ENCODE measurements at regions not wholly inside any gene's neighbourhood (a gene's known extent, or its start where the extent isn't known, plus 50 kb on each side); places are given as distances from the start of the nearest gene placed in this dataset.
A peak's percentile ranks its signal among the peaks of the same experiment; 100 is the strongest.
"Not testable (repeated sequence)": the region's sequence is repeated elsewhere in the genome, so short reads cannot be mapped to it uniquely, and the experiment has no call there.

DNA sequence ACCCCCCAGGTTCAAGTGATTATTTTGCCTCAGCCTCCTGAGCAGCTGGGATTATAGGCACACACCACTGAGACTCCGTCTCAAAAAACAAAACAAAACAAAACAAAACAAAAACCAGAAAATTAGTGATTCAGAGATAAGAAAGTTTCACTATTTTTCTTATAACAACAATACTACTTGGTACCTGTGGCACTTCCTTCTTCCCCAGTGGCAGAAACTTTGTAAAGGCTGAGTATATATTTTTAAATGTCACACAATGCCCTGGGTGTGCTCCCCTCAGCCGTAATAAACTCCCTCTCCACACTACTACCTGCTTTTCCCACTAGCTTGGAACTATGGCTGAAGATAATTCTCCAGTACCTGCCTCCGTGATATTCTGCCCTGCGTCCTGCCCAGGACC lies 177.7 kb upstream of the TTC14 start:
- not testable (repeated sequence) for H2AFZ ChIP-seq (ENCODE audit: insufficient read depth, low read length, poor library complexity); H4K12ac ChIP-seq (ENCODE audit: low read depth, low read length); H3K36me3 ChIP-seq (ENCODE audit: control insufficient read depth in 1 of 2, insufficient read depth in 2 of 2, low read length in 2 of 2); H2AK5ac ChIP-seq (ENCODE audit: low read length); H4K8ac ChIP-seq (ENCODE audit: low read depth, low read length); H3K4me3 ChIP-seq (ENCODE audit: low read depth, low read length); H3K27me3 ChIP-seq (ENCODE audit: insufficient read depth, low read length); H3K14ac ChIP-seq (ENCODE audit: low read length); DNase-seq; H3K4me1 ChIP-seq (ENCODE audit: control insufficient read depth in 1 of 2, insufficient read depth in 2 of 2, low read length in 2 of 2); H3K9me3 ChIP-seq (ENCODE audit: insufficient read depth, low read depth, low read length); H4K91ac ChIP-seq (ENCODE audit: low read depth, low read length); H2BK12ac ChIP-seq (ENCODE audit: low read length); H2BK5ac ChIP-seq (ENCODE audit: low read depth, low read length, poor library complexity); H3K79me2 ChIP-seq (ENCODE audit: control insufficient read depth, insufficient read depth, low read length, poor library complexity); H3K23ac ChIP-seq (ENCODE audit: low read length); H3K79me1 ChIP-seq (ENCODE audit: low read length); H3K4ac ChIP-seq (ENCODE audit: low read depth, low read length); H3K18ac ChIP-seq (ENCODE audit: low read length); H3K27ac ChIP-seq (ENCODE audit: low read depth, low read length); H2BK120ac ChIP-seq (ENCODE audit: insufficient read depth, low read length, poor library complexity)
- Histone ChIP-seq H3K4me2 (ENCODE audit: low read length) (peak overlapping the region; percentile 14), H3K9ac (ENCODE audit: low read length) (peak overlapping the region; percentile 47)
- no CpG with 5 or more reads among the region's 4 CpGs for WGBS (ENCODE audit: extremely low coverage, insufficient coverage, insufficient read length)

DNA sequence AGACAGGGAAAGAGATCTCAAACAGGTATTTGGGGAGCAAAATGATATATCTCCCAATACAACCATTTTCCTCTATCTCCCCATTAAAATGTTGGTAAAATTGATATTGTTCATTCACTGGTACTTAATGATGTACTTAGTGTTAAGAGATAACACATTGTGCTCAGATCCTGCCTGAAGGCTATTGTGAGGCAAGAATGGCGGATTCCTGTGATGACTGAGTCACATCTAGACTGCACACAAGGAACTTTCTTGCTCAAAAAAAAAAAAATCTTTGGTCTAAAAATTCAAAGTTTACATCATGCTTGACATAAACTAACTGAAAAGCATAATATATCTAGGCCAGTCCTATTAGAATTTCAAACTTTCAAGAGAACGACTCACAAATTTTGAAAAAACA lies 171.1 kb upstream of the TTC14 start:
- H3K4ac ChIP-seq (ENCODE audit: low read depth, low read length) = no peak overlapping the region
- no peak overlapping the region for H4K12ac ChIP-seq (ENCODE audit: low read depth, low read length)
- no peak overlapping the region for H4K91ac ChIP-seq (ENCODE audit: low read depth, low read length)
- H2BK12ac ChIP-seq (ENCODE audit: low read length) = no peak overlapping the region
- no peaks in the 10 kb centered on the region for H3K9me3 ChIP-seq (ENCODE audit: insufficient read depth, low read depth, low read length)
- DNase-seq = peak in 1 of 2 donors; percentile 30
- no peak overlapping the region for H3K9ac ChIP-seq (ENCODE audit: low read length)
- H3K79me1 ChIP-seq (ENCODE audit: low read length) = no peaks in the 10 kb centered on the region
- no peak overlapping the region for H2AK5ac ChIP-seq (ENCODE audit: low read length)
- H2AFZ ChIP-seq (ENCODE audit: insufficient read depth, low read length, poor library complexity) = no peak overlapping the region
- no peak overlapping the region for H3K18ac ChIP-seq (ENCODE audit: low read length)
- no peak overlapping the region for H3K27ac ChIP-seq (ENCODE audit: low read depth, low read length)
- no peaks in the 10 kb centered on the region for H3K79me2 ChIP-seq (ENCODE audit: control insufficient read depth, insufficient read depth, low read length, poor library complexity)
- H3K36me3 ChIP-seq (ENCODE audit: control insufficient read depth in 1 of 2, insufficient read depth in 2 of 2, low read length in 2 of 2) = no peaks in the 10 kb centered on the region
- no peak overlapping the region for H3K14ac ChIP-seq (ENCODE audit: low read length)
- H4K8ac ChIP-seq (ENCODE audit: low read depth, low read length) = no peak overlapping the region
- H3K23ac ChIP-seq (ENCODE audit: low read length) = no peak overlapping the region
- H3K4me3 ChIP-seq (ENCODE audit: low read depth, low read length) = no peak overlapping the region
- no CpG with 5 or more reads among the region's 2 CpGs for WGBS (ENCODE audit: extremely low coverage, insufficient coverage, insufficient read length)
- H3K27me3 ChIP-seq (ENCODE audit: insufficient read depth, low read length) = no peaks in the 10 kb centered on the region
- H2BK120ac ChIP-seq (ENCODE audit: insufficient read depth, low read length, poor library complexity) = no peak overlapping the region
- H3K4me2 ChIP-seq (ENCODE audit: low read length) = no peak overlapping the region
- H3K4me1 ChIP-seq (ENCODE audit: control insufficient read depth in 1 of 2, insufficient read depth in 2 of 2, low read length in 2 of 2) = no peaks in the 10 kb centered on the region
- no peak overlapping the region for H2BK5ac ChIP-seq (ENCODE audit: low read depth, low read length, poor library complexity)

DNA sequence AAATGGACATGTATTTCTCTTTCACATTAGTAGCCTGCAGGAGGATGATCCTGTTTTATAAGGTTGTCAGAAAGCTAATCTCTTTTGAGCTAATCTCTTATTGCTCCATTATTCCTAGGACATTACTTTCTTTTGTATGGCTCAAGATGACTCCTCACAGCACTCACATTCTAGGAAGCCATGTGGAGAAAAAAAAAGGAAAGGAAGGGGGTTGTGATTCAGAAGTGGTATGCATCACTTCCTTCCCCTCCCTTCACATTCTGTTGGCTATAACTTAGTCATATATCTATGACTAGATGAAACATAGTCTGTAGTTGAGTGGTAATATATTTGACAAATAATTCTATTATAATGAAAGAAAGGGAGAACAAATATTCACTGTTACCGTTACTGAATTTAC lies 168.8 kb upstream of the TTC14 start:
- Histone ChIP-seq H3K27ac (ENCODE audit: low read depth, low read length) (no peak overlapping the region), H3K14ac (ENCODE audit: low read length) (no peak overlapping the region), H3K4me1 (ENCODE audit: control insufficient read depth in 1 of 2, insufficient read depth in 2 of 2, low read length in 2 of 2) (no peaks in the 10 kb centered on the region), H3K9me3 (ENCODE audit: insufficient read depth, low read depth, low read length) (no peaks in the 10 kb centered on the region), H3K9ac (ENCODE audit: low read length) (no peak overlapping the region), H2AFZ (ENCODE audit: insufficient read depth, low read length, poor library complexity) (no peak overlapping the region), H2BK120ac (ENCODE audit: insufficient read depth, low read length, poor library complexity) (no peak overlapping the region), H2BK5ac (ENCODE audit: low read depth, low read length, poor library complexity) (no peak overlapping the region), H3K36me3 (ENCODE audit: control insufficient read depth in 1 of 2, insufficient read depth in 2 of 2, low read length in 2 of 2) (no peaks in the 10 kb centered on the region), H4K8ac (ENCODE audit: low read depth, low read length) (no peak overlapping the region), H3K4me3 (ENCODE audit: low read depth, low read length) (no peak overlapping the region), H3K79me2 (ENCODE audit: control insufficient read depth, insufficient read depth, low read length, poor library complexity) (no peaks in the 10 kb centered on the region), H2AK5ac (ENCODE audit: low read length) (no peak overlapping the region), H3K27me3 (ENCODE audit: insufficient read depth, low read length) (no peaks in the 10 kb centered on the region), H3K4ac (ENCODE audit: low read depth, low read length) (no peak overlapping the region), H4K12ac (ENCODE audit: low read depth, low read length) (no peak overlapping the region), H3K4me2 (ENCODE audit: low read length) (no peak overlapping the region), H3K18ac (ENCODE audit: low read length) (no peak overlapping the region), H3K79me1 (ENCODE audit: low read length) (no peaks in the 10 kb centered on the region), H3K23ac (ENCODE audit: low read length) (no peak overlapping the region), H2BK12ac (ENCODE audit: low read length) (no peak overlapping the region), H4K91ac (ENCODE audit: low read depth, low read length) (no peak overlapping the region)
- DNase-seq = no peak
- no CpG with 5 or more reads among the region's 1 CpG for WGBS (ENCODE audit: extremely low coverage, insufficient coverage, insufficient read length)

DNA sequence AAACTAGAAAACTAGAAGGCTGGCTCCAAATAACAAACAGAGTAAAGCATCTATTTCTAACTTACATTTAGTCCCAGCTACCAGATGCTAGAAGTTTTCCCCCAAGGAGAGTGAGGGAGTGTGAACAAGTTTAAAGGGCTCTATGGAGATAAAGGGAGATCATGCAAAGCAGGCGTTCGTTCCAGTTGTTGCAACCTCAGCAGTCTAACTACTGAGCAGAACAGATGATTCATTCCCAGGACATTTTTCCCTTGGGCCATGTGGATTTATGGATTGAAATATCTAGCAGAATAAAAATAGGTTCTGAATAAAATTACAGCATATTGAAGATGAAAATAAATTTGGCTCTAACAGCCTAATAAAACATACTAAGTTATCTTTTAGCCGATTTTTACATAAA lies 154.8 kb upstream of the TTC14 start:
- Histone ChIP-seq H4K8ac (ENCODE audit: low read depth, low read length) (no peak overlapping the region), H2AFZ (ENCODE audit: insufficient read depth, low read length, poor library complexity) (no peak overlapping the region), H3K18ac (ENCODE audit: low read length) (no peak overlapping the region), H3K14ac (ENCODE audit: low read length) (no peak overlapping the region), H3K4me1 (ENCODE audit: control insufficient read depth in 1 of 2, insufficient read depth in 2 of 2, low read length in 2 of 2) (peaks cover 0 to 4% of the 10 kb centered on the region in 2 experiments), H3K36me3 (ENCODE audit: control insufficient read depth in 1 of 2, insufficient read depth in 2 of 2, low read length in 2 of 2) (no peaks in the 10 kb centered on the region), H3K4me3 (ENCODE audit: low read depth, low read length) (no peak overlapping the region), H3K27me3 (ENCODE audit: insufficient read depth, low read length) (no peaks in the 10 kb centered on the region), H3K4ac (ENCODE audit: low read depth, low read length) (no peak overlapping the region), H4K12ac (ENCODE audit: low read depth, low read length) (no peak overlapping the region), H3K4me2 (ENCODE audit: low read length) (no peak overlapping the region), H3K9me3 (ENCODE audit: insufficient read depth, low read depth, low read length) (no peaks in the 10 kb centered on the region), H2BK120ac (ENCODE audit: insufficient read depth, low read length, poor library complexity) (no peak overlapping the region), H2BK5ac (ENCODE audit: low read depth, low read length, poor library complexity) (no peak overlapping the region), H4K91ac (ENCODE audit: low read depth, low read length) (no peak overlapping the region), H3K79me2 (ENCODE audit: control insufficient read depth, insufficient read depth, low read length, poor library complexity) (no peaks in the 10 kb centered on the region), H2BK12ac (ENCODE audit: low read length) (no peak overlapping the region), H2AK5ac (ENCODE audit: low read length) (no peak overlapping the region), H3K27ac (ENCODE audit: low read depth, low read length) (no peak overlapping the region), H3K9ac (ENCODE audit: low read length) (no peak overlapping the region), H3K23ac (ENCODE audit: low read length) (no peak overlapping the region), H3K79me1 (ENCODE audit: low read length) (no peaks in the 10 kb centered on the region)
- no CpG with 5 or more reads among the region's 3 CpGs for WGBS (ENCODE audit: extremely low coverage, insufficient coverage, insufficient read length)
- no peak for DNase-seq

Data from trophoblast cell (in vitro differentiated cells and primary cell).